ENCODE measurements at regions not wholly inside any gene's neighbourhood (a gene's known extent, or its start where the extent isn't known, plus 50 kb on each side); places are given as distances from the start of the nearest gene placed in this dataset.

GRCh38 chr1:119235120-119235519 lies 94.7 kb upstream of the WARS2 start (continued):
- no peak for TF ChIP-seq EZH2phosphoT487 (IDR thresholded peaks at IDR 0.05; ENCODE audit: borderline replicate concordance, low read depth)
- TF ChIP-seq MEF2A (IDR thresholded peaks at IDR 0.05; ENCODE audit: borderline replicate concordance, low read depth) = no peak
- TF ChIP-seq POLR2AphosphoS5 (IDR thresholded peaks at IDR 0.05; ENCODE audit: low read depth, low read length) = no peak
- no peak for TF ChIP-seq JUND (IDR thresholded peaks at IDR 0.05)
- no peak for TF ChIP-seq MAX (IDR thresholded peaks at IDR 0.05; ENCODE audit: low read depth)

GRCh38 chr1:119245881-119246280 lies 105.4 kb upstream of the WARS2 start:
- Histone ChIP-seq H3K9me2 (no peaks in the 10 kb centered on the region), H3K79me2 (ENCODE audit: insufficient read depth) (no peaks in the 10 kb centered on the region), H3K27me3 (ENCODE audit: insufficient read depth) (no peaks in the 10 kb centered on the region; the same call in 1 of the 2 replicates), H4K20me1 (ENCODE audit: insufficient read depth) (no peaks in the 10 kb centered on the region), H3K36me3 (replicated peaks in 1 of 2; ENCODE audit: control insufficient read depth in 1 of 2, insufficient read depth in 2 of 2, low read length in 1 of 2) (no peaks in the 10 kb centered on the region), H3K9ac (no peak overlapping the region), H3K9me3 (no peaks in the 10 kb centered on the region), H2AFZ (ENCODE audit: low read depth) (no peak overlapping the region), H3K4me3 (ENCODE audit: low read depth in 2 of 2, low read length in 1 of 2) (no peak overlapping the region), H3K27ac (ENCODE audit: low read depth in 2 of 2, low read length in 1 of 2) (no peak overlapping the region), H3K4me1 (ENCODE audit: control insufficient read depth in 1 of 2, insufficient read depth in 2 of 2, low read depth in 1 of 2, low read length in 1 of 2) (no peaks in the 10 kb centered on the region; a peak in 1 of 4 replicates), H3K4me2 (no peak overlapping the region), H3F3A (replicated peaks; ENCODE audit: insufficient read depth) (no peaks in the 10 kb centered on the region)
- POLR2A ChIA-PET = no interaction called here
- 0% methylated on average over 1 of the region's 1 CpG for WGBS (ENCODE audit: low lambda C conversion rate)
- no peak for DNase-seq
- CTCF ChIA-PET = no interaction called here
- no peak for TF ChIP-seq NRF1 (IDR thresholded peaks at IDR 0.05; ENCODE audit: low read depth, low read length)
- no peak for TF ChIP-seq CHD2 (IDR thresholded peaks at IDR 0.05; ENCODE audit: low read length, partially characterized antibody)
- TF ChIP-seq CTCF (IDR thresholded peaks at IDR 0.05) = no peak
- no peak for TF ChIP-seq SIN3A (IDR thresholded peaks at IDR 0.05; ENCODE audit: borderline replicate concordance, low read depth, low read length)
- TF ChIP-seq GATA2 (CRISPR knock-in tag; IDR thresholded peaks at IDR 0.05) = no peak
- TF ChIP-seq USF1 (IDR thresholded peaks at IDR 0.05; ENCODE audit: borderline replicate concordance, low read depth) = no peak
- TF ChIP-seq RXRA (IDR thresholded peaks at IDR 0.05; ENCODE audit: borderline replicate concordance, low read depth) = no peak
- TF ChIP-seq ZBTB33 (IDR thresholded peaks at IDR 0.05; ENCODE audit: borderline replicate concordance, low read depth) = no peak
- no peak for TF ChIP-seq FOSL2 (IDR thresholded peaks at IDR 0.05; ENCODE audit: borderline replicate concordance, low read depth)
- no peak for TF ChIP-seq GABPA (IDR thresholded peaks at IDR 0.05; ENCODE audit: low read depth)
- no peak for TF ChIP-seq TCF12 (IDR thresholded peaks at IDR 0.05)
- no peak for TF ChIP-seq RFX5 (IDR thresholded peaks at IDR 0.05; ENCODE audit: low read length)
- TF ChIP-seq NFIC (IDR thresholded peaks at IDR 0.05; ENCODE audit: borderline replicate concordance) = no peak
- no peak for TF ChIP-seq MAX (IDR thresholded peaks at IDR 0.05; ENCODE audit: low read depth)
